Body of pancreas (tissue), 4 donors: ENCODE measurements at regions not wholly inside any gene's neighbourhood (a gene's known extent, or its start where the extent isn't known, plus 50 kb on each side); places are given as distances from the start of the nearest gene placed in this dataset.

ENCODE experiments used
- POLR2A ChIP-seq, 3 donors: fragments of 450-650 bp; IDR thresholded peaks; one replicate each; pipeline ENCODE4 v1.6.1; 2016; ENCODE audit warnings: antibody characterized with exemption in 3 of 3, mild to moderate bottlenecking in 2 of 3
- TF ChIP-seq, protein P1 (sequence below), 7 experiments: fragments of 450-650 bp in 4 of 7; fragments of 200-600 bp in 3 of 7; sonication (generic) in 3 of 7; IDR thresholded peaks; one replicate each; pipeline ENCODE4 v1.5.1; 2016 to 2019; ENCODE audit warnings: antibody characterized with exemption in 7 of 7

DNA sequence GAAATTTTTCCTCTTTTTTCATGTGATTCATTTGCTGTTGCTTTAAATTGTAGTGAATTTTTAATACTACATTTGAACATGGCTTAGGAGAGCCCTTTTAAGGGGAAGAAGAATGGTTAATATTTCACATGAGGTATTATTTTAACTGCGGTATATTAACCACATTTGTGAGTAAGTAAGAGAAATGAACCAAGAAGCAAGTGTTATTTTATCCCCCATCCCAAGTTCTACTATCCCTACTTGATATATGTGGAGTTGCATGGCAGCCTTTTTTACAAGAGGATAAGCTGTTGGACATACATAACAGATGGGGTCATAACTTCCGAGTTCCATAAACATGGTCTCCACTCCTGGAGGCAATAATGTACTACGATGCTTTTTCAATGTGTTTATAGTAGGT lies 623.3 kb downstream of the LRFN5 start:
- TF ChIP-seq, protein P1, sequence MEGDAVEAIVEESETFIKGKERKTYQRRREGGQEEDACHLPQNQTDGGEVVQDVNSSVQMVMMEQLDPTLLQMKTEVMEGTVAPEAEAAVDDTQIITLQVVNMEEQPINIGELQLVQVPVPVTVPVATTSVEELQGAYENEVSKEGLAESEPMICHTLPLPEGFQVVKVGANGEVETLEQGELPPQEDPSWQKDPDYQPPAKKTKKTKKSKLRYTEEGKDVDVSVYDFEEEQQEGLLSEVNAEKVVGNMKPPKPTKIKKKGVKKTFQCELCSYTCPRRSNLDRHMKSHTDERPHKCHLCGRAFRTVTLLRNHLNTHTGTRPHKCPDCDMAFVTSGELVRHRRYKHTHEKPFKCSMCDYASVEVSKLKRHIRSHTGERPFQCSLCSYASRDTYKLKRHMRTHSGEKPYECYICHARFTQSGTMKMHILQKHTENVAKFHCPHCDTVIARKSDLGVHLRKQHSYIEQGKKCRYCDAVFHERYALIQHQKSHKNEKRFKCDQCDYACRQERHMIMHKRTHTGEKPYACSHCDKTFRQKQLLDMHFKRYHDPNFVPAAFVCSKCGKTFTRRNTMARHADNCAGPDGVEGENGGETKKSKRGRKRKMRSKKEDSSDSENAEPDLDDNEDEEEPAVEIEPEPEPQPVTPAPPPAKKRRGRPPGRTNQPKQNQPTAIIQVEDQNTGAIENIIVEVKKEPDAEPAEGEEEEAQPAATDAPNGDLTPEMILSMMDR (IDR thresholded peaks at IDR 0.05) = no peak
- no peak for TF ChIP-seq POLR2A (IDR thresholded peaks at IDR 0.05)
